Neutrophil (primary cell): ENCODE measurements at regions not wholly inside any gene's neighbourhood (a gene's known extent, or its start where the extent isn't known, plus 50 kb on each side); places are given as distances from the start of the nearest gene placed in this dataset.

ENCODE experiments used
- H3K27ac ChIP-seq: fragments of 200-600 bp; sonication (generic); 2 replicates; pipeline ENCODE4 v1.5.1; 2016; ENCODE audit warnings: mild to moderate bottlenecking, moderate library complexity
- H3K27me3 ChIP-seq: fragments of 200-600 bp; sonication (generic); 2 replicates; pipeline ENCODE4 v1.6.0; 2016; ENCODE audit warnings: mild to moderate bottlenecking
- H3K36me3 ChIP-seq: fragments of 200-600 bp; sonication (generic); 2 replicates; pipeline ENCODE4 v1.5.1; 2017
- H3K4me1 ChIP-seq, 2 experiments: fragments of 200-600 bp in 1 of 2; sonication (generic) in 1 of 2; 1 replicate in 1 of 2; 2 replicates in 1 of 2; pipeline versions ENCODE4 v1.5.1 to v1.6.1; 2013 to 2016; ENCODE audit warnings: low read depth in 1 of 2, low read length in 1 of 2, mild to moderate bottlenecking in 1 of 2, moderate library complexity in 1 of 2; ENCODE audit not compliant: control insufficient read depth in 1 of 2, insufficient read depth in 1 of 2
- H3K4me3 ChIP-seq, 2 experiments: fragments of 200-600 bp in 1 of 2; sonication (generic) in 1 of 2; 1 replicate in 1 of 2; 2 replicates in 1 of 2; pipeline ENCODE4 v1.5.1; 2013 to 2016; ENCODE audit warnings: low read depth in 1 of 2, low read length in 1 of 2, mild to moderate bottlenecking in 1 of 2, moderate library complexity in 1 of 2
- H3K9me3 ChIP-seq: fragments of 200-600 bp; sonication (generic); 2 replicates; pipeline ENCODE4 v1.5.1; 2016
- TF ChIP-seq, protein P1 (sequence below): fragments of 200-600 bp; sonication (generic); IDR thresholded peaks from 2 replicates; pipeline ENCODE4 v1.5.1; 2016; ENCODE audit warnings: antibody characterized with exemption

DNA sequence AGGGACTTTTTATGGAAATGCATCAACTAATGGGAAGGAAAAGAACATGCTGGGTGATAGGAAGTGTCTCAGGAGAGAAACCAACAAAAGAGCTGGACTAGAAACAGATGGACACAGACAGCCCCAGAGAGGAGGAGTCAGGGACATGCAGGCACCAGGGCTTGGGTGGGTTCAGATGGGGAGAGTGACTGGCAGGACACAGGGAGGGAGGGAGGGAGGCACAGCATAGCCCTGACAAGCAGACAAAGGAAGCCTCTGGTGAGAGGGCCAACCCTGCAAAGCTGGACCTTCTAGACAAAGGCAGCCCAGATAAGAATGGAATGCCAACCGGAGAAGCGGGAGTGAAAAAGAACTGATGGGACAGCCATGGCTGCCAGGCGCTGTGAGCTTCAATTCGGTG lies 568.8 kb downstream of the AJAP1 start:
- no peaks in the 10 kb centered on the region for H3K36me3 ChIP-seq
- TF ChIP-seq, protein P1, sequence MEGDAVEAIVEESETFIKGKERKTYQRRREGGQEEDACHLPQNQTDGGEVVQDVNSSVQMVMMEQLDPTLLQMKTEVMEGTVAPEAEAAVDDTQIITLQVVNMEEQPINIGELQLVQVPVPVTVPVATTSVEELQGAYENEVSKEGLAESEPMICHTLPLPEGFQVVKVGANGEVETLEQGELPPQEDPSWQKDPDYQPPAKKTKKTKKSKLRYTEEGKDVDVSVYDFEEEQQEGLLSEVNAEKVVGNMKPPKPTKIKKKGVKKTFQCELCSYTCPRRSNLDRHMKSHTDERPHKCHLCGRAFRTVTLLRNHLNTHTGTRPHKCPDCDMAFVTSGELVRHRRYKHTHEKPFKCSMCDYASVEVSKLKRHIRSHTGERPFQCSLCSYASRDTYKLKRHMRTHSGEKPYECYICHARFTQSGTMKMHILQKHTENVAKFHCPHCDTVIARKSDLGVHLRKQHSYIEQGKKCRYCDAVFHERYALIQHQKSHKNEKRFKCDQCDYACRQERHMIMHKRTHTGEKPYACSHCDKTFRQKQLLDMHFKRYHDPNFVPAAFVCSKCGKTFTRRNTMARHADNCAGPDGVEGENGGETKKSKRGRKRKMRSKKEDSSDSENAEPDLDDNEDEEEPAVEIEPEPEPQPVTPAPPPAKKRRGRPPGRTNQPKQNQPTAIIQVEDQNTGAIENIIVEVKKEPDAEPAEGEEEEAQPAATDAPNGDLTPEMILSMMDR, result no peak
- no peaks in the 10 kb centered on the region for H3K9me3 ChIP-seq
- H3K27ac ChIP-seq, result no peak overlapping the region
- H3K4me3 ChIP-seq, result no peak overlapping the region
- H3K4me1 ChIP-seq, result no peaks in the 10 kb centered on the region
- H3K27me3 ChIP-seq, result peaks cover 9% of the 10 kb centered on the region

DNA sequence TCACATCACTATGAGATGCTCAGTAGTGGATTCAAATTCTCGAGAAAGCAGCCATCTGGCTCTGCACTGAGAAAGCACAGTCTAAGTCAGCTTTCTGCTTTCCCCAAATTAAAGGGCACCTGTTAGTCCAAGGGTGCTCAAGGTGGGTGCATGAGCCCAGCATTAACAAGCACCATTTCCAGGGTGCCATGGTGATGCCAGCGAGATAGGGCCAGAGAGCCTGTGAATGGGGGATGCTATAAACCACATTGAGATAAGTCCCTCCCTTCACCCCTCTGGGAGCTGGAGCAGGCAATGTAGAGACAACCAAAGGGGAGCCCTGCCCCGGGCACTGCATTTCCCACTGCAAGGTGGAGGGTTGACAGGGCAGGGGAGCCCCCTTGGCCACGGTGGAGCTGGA lies 568.2 kb downstream of the AJAP1 start:
- TF ChIP-seq, protein P1, result no peak
- H3K4me3 ChIP-seq, result no peak overlapping the region
- H3K9me3 ChIP-seq, result no peaks in the 10 kb centered on the region
- H3K4me1 ChIP-seq, result no peaks in the 10 kb centered on the region
- H3K27ac ChIP-seq, result no peak overlapping the region
- H3K27me3 ChIP-seq, result peaks cover 9% of the 10 kb centered on the region
- H3K36me3 ChIP-seq, result no peaks in the 10 kb centered on the region

DNA sequence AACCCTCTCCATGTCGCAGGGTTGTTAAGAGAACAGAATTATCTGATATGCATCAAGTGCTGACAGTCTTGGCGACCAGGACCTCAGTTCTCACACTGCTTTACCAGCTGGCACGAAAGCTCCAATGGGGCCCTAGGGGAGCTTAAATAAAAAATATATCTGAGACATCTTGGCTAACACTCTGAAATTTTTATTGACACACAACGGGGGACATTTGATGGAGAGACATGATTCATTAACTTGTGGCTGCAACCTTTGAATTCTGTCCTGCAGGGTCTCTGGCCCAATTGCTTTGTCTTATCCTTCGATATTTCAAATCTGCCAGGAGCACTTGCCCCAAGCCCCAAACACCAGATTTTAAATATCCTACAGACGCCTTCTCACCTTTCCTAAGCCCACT lies 567.0 kb downstream of the AJAP1 start:
- no peak overlapping the region for H3K4me3 ChIP-seq
- H3K9me3 ChIP-seq, result no peaks in the 10 kb centered on the region
- no peaks in the 10 kb centered on the region for H3K36me3 ChIP-seq
- TF ChIP-seq, protein P1, result no peak
- H3K27me3 ChIP-seq, result peaks cover 7% of the 10 kb centered on the region
- H3K4me1 ChIP-seq, result no peaks in the 10 kb centered on the region
- H3K27ac ChIP-seq, result no peak overlapping the region

DNA sequence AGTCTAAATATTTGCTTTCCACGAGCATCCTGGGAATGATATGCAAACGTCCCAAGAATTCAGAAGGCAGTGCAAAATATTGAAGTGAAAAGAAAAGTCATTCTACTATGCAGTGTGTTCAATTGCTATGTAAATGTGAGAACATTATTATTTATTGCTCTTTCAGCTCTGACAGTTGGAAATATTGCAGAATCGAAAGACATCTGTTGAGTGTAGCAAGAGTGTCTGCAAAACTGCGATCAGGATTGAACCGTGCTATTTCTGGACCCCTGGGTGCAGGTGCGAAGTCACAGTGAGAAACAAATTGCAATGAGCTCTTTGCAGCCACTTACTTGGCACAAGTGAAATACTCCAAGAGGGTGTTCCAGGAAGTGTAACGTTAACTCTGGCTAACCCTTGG lies 566.4 kb downstream of the AJAP1 start:
- peaks cover 4% of the 10 kb centered on the region for H3K27me3 ChIP-seq
- no peaks in the 10 kb centered on the region for H3K4me1 ChIP-seq
- no peaks in the 10 kb centered on the region for H3K9me3 ChIP-seq
- H3K36me3 ChIP-seq, result no peaks in the 10 kb centered on the region
- H3K4me3 ChIP-seq, result no peak overlapping the region
- H3K27ac ChIP-seq, result no peak overlapping the region
- TF ChIP-seq, protein P1, result no peak

DNA sequence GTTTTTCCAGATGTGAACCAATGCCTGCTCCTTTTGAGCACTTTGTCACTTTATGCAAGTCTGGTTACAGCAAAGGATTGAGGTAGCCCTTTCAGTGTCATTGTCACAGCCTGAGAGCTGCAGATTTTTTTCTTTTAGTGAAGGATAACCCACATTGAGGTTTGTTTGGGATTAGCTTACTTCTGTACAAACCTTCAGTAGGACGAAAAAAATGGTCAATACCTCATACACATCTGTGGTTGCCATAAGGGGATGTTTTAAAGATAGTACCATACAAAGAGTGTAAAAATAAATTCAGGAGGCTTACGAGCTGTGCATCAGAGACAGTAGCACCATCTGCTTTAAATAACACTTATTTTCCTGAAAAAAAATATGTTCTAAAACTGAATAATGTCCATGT lies 566.0 kb downstream of the AJAP1 start:
- no peak overlapping the region for H3K4me3 ChIP-seq
- no peaks in the 10 kb centered on the region for H3K36me3 ChIP-seq
- no peaks in the 10 kb centered on the region for H3K4me1 ChIP-seq
- TF ChIP-seq, protein P1, result no peak
- H3K9me3 ChIP-seq, result no peaks in the 10 kb centered on the region
- no peak overlapping the region for H3K27ac ChIP-seq
- peaks cover 1% of the 10 kb centered on the region for H3K27me3 ChIP-seq

DNA sequence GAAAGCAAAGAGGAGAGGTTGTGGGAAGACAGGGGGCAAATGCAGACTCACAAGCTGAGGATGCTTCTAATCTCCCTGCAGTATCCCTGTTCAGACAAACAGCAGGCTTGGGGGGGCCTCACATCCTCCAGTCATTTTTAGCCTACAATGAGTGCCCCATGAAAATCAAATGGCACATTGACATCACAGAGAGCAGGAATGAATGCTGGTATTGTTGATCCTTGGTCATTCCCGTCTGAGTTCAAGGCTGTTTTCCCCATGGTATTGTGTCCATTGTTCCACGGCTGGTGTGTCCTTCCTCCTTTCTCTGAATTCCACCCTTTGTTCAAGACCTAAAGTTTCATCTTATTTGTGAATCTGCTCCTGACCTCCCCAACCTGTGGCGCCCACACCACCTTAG lies 545.6 kb downstream of the AJAP1 start:
- Histone ChIP-seq H3K27me3 (no peaks in the 10 kb centered on the region), H3K9me3 (no peaks in the 10 kb centered on the region), H3K4me1 (no peaks in the 10 kb centered on the region), H3K4me3 (no peak overlapping the region), H3K36me3 (no peaks in the 10 kb centered on the region), H3K27ac (no peak overlapping the region)
- TF ChIP-seq, protein P1, result no peak
